ENCODE measurements at regions not wholly inside any gene's neighbourhood (a gene's known extent, or its start where the extent isn't known, plus 50 kb on each side); places are given as distances from the start of the nearest gene placed in this dataset.
A peak's percentile ranks its signal among the peaks of the same experiment; 100 is the strongest.

DNA sequence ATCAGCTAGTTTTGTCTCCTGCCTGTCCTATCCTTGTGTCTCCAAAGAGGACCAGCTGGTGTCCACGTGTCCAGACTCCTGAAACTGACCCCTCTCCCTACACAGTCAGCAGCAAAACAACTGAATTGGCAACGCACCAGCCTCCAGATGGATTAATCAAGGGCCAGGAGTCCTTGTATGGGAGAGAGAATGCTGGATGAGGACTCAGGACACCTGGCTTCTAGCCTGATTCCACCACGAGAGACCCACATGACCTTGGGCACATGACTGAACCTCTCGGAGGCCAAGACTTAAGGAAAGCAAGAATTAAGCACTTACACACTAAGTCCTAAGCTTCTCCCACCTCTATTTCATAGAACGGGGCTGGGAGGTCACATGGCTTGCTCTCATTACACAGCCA, 60.4 kb upstream of the CMKLR1 start:
- BruUV-seq (replicated peaks), result no TSS peak
- ChIA-PET POLR2A (no interaction called here), CTCF (no interaction called here)
- H3K36me3 ChIP-seq (ENCODE audit: control insufficient read depth, insufficient read depth, low read length), result no peaks in the 10 kb centered on the region
- no peak overlapping the region for H3K4me3 ChIP-seq (ENCODE audit: low read depth in 2 of 2, low read length in 2 of 2)
- in situ Hi-C loops (cut with HindIII; ENCODE audit: low pct_unique_long_range_greater_than_20kb, low sequenced_read_pairs), result no loop called here
- H3K4me1 ChIP-seq (ENCODE audit: control insufficient read depth, insufficient read depth, low read length), result no peaks in the 10 kb centered on the region
- no peak overlapping the region for H3K27ac ChIP-seq (ENCODE audit: low read length)
- DNase-seq (ENCODE audit: low read depth, low spot score) (no peak), ATAC-seq (no peak)
- peaks cover 2% of the 10 kb centered on the region; the same call in 1 of the 2 replicates for H3K27me3 ChIP-seq (ENCODE audit: control insufficient read depth, insufficient read depth, low read length)
- no peaks in the 10 kb centered on the region for H3K9me3 ChIP-seq (ENCODE audit: control insufficient read depth, insufficient read depth, low read depth, low read length)
- intact Hi-C loops (cut with micrococcal nuclease; ENCODE audit: unreplicated experiment), result no loop called here
- TF ChIP-seq SIN3A (IDR thresholded peaks at IDR 0.05; ENCODE audit: borderline replicate concordance, insufficient read depth, low read depth, low read length) (no peak), TCF7L2 (IDR thresholded peaks at IDR 0.05; ENCODE audit: low read depth, low read length) (no peak), POLR2AphosphoS5 (IDR thresholded peaks at IDR 0.05; ENCODE audit: low read depth, low read length) (no peak)
- TF ChIP-seq, protein P1, sequence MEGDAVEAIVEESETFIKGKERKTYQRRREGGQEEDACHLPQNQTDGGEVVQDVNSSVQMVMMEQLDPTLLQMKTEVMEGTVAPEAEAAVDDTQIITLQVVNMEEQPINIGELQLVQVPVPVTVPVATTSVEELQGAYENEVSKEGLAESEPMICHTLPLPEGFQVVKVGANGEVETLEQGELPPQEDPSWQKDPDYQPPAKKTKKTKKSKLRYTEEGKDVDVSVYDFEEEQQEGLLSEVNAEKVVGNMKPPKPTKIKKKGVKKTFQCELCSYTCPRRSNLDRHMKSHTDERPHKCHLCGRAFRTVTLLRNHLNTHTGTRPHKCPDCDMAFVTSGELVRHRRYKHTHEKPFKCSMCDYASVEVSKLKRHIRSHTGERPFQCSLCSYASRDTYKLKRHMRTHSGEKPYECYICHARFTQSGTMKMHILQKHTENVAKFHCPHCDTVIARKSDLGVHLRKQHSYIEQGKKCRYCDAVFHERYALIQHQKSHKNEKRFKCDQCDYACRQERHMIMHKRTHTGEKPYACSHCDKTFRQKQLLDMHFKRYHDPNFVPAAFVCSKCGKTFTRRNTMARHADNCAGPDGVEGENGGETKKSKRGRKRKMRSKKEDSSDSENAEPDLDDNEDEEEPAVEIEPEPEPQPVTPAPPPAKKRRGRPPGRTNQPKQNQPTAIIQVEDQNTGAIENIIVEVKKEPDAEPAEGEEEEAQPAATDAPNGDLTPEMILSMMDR (IDR thresholded peaks at IDR 0.05), result no peak
- TF ChIP-seq, protein P2, sequence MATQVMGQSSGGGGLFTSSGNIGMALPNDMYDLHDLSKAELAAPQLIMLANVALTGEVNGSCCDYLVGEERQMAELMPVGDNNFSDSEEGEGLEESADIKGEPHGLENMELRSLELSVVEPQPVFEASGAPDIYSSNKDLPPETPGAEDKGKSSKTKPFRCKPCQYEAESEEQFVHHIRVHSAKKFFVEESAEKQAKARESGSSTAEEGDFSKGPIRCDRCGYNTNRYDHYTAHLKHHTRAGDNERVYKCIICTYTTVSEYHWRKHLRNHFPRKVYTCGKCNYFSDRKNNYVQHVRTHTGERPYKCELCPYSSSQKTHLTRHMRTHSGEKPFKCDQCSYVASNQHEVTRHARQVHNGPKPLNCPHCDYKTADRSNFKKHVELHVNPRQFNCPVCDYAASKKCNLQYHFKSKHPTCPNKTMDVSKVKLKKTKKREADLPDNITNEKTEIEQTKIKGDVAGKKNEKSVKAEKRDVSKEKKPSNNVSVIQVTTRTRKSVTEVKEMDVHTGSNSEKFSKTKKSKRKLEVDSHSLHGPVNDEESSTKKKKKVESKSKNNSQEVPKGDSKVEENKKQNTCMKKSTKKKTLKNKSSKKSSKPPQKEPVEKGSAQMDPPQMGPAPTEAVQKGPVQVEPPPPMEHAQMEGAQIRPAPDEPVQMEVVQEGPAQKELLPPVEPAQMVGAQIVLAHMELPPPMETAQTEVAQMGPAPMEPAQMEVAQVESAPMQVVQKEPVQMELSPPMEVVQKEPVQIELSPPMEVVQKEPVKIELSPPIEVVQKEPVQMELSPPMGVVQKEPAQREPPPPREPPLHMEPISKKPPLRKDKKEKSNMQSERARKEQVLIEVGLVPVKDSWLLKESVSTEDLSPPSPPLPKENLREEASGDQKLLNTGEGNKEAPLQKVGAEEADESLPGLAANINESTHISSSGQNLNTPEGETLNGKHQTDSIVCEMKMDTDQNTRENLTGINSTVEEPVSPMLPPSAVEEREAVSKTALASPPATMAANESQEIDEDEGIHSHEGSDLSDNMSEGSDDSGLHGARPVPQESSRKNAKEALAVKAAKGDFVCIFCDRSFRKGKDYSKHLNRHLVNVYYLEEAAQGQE (IDR thresholded peaks at IDR 0.05; ENCODE audit: insufficient read depth in 1 of 2, low read depth in 2 of 2, low read length in 1 of 2), result no peak

DNA sequence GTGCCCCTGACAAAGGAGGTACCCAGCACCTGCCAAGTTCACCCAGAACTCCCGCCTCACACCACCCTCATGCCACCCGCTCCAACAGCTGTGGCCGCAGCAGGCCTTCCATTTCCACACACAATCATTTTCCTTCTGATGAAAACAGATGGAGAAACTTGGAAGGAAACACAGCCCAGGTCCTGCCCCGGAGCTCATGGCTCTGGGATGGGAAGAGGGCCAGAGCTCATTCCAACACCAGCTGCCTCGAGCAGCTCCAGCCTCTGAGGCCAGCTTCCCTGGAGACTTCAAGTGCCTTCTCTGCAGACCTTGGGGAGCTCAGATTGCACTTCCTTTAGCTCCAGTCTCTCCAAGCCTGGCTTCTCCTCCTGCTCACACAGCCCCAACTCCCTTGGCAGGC, 55.1 kb upstream of the CMKLR1 start:
- intact Hi-C loops (cut with micrococcal nuclease; ENCODE audit: unreplicated experiment), result no loop called here
- H3K4me1 ChIP-seq (ENCODE audit: control insufficient read depth, insufficient read depth, low read length), result no peaks in the 10 kb centered on the region
- POLR2A ChIA-PET, result no interaction called here
- H3K36me3 ChIP-seq (ENCODE audit: control insufficient read depth, insufficient read depth, low read length), result no peaks in the 10 kb centered on the region
- H3K27ac ChIP-seq (ENCODE audit: low read length), result no peak overlapping the region
- CTCF ChIA-PET, result interaction anchor here (0.6 kb wide), 1 partner anchor 9 kb away, joined by 5 read pairs; no protein-coding TSS in a partner anchor
- ATAC-seq (peak; percentile 45; the same call in 1 of the 2 replicates), DNase-seq (ENCODE audit: low read depth, low spot score) (no peak)
- no TSS peak for BruUV-seq (replicated peaks)
- no peaks in the 10 kb centered on the region for H3K9me3 ChIP-seq (ENCODE audit: control insufficient read depth, insufficient read depth, low read depth, low read length)
- H3K27me3 ChIP-seq (ENCODE audit: control insufficient read depth, insufficient read depth, low read length), result no peaks in the 10 kb centered on the region; the same call in 1 of the 2 replicates
- H3K4me3 ChIP-seq (ENCODE audit: low read depth in 2 of 2, low read length in 2 of 2), result no peak overlapping the region
- in situ Hi-C loops (cut with HindIII; ENCODE audit: low pct_unique_long_range_greater_than_20kb, low sequenced_read_pairs), result no loop called here
- TF ChIP-seq SIN3A (IDR thresholded peaks at IDR 0.05; ENCODE audit: borderline replicate concordance, insufficient read depth, low read depth, low read length), result no peak
- TF ChIP-seq TCF7L2 (IDR thresholded peaks at IDR 0.05; ENCODE audit: low read depth, low read length), result no peak
- TF ChIP-seq POLR2AphosphoS5 (IDR thresholded peaks at IDR 0.05; ENCODE audit: low read depth, low read length), result no peak
- TF ChIP-seq, protein P2 (IDR thresholded peaks at IDR 0.05; ENCODE audit: insufficient read depth in 1 of 2, low read depth in 2 of 2, low read length in 1 of 2), result no peak
- TF ChIP-seq, protein P1 (IDR thresholded peaks at IDR 0.05), result no peak
